Endodermal cell (in vitro differentiated cells): ENCODE measurements at regions not wholly inside any gene's neighbourhood (a gene's known extent, or its start where the extent isn't known, plus 50 kb on each side); places are given as distances from the start of the nearest gene placed in this dataset.

Experiments
- DNase-seq: peaks from one replicate; pipeline ENCODE4 v3.0.0-alpha.2; 2017
- H3K27ac ChIP-seq: 2 replicates; pipeline ENCODE4 v1.5.1; 2013; ENCODE audit warnings: mild to moderate bottlenecking, low read depth, low read length, moderate library complexity
- H3K27me3 ChIP-seq: 2 replicates; pipeline ENCODE4 v1.6.1; 2013; ENCODE audit warnings: mild to moderate bottlenecking, low read length, moderate library complexity; ENCODE audit not compliant: insufficient read depth, control insufficient read depth, poor library complexity, severe bottlenecking
- H3K36me3 ChIP-seq: 2 replicates; pipeline ENCODE4 v1.7.0; 2013; ENCODE audit warnings: mild to moderate bottlenecking, low read length, moderate library complexity; ENCODE audit not compliant: control insufficient read depth, insufficient read depth
- H3K4me1 ChIP-seq: one replicate; pipeline ENCODE4 v1.7.0; 2013; ENCODE audit warnings: low read length; ENCODE audit not compliant: control insufficient read depth, insufficient read depth
- H3K4me3 ChIP-seq: 2 replicates; pipeline ENCODE4 v1.5.1; 2013; ENCODE audit warnings: mild to moderate bottlenecking, low read length, moderate library complexity
- H3K9ac ChIP-seq: 2 replicates; pipeline ENCODE4 v1.6.1; 2013; ENCODE audit warnings: mild to moderate bottlenecking, low read length, moderate library complexity; ENCODE audit not compliant: poor library complexity, severe bottlenecking; ENCODE audit errors: extremely low read depth
- H3K9me3 ChIP-seq: 2 replicates; pipeline ENCODE4 v1.6.1; 2013; ENCODE audit warnings: mild to moderate bottlenecking, low read length, moderate library complexity; ENCODE audit not compliant: control insufficient read depth
- H3K27ac Mint-ChIP-seq: 2 replicates; pipeline ENCODE4 v1.8.0; 2020; ENCODE audit warnings: mixed read lengths
- H3K27me3 Mint-ChIP-seq: 2 replicates; pipeline ENCODE4 v1.8.0; 2021; ENCODE audit warnings: mild to moderate bottlenecking, mixed read lengths; ENCODE audit not compliant: insufficient read depth
- H3K36me3 Mint-ChIP-seq: 2 replicates; pipeline ENCODE4 v1.8.0; 2020; ENCODE audit warnings: low read depth, mixed read lengths
- H3K4me1 Mint-ChIP-seq: 2 replicates; pipeline ENCODE4 v1.8.0; 2020; ENCODE audit warnings: mixed read lengths
- H3K4me3 Mint-ChIP-seq: 2 replicates; pipeline ENCODE4 v1.8.0; 2020; ENCODE audit warnings: mild to moderate bottlenecking, moderate library complexity, mixed read lengths
- H3K9me3 Mint-ChIP-seq: 2 replicates; pipeline ENCODE4 v1.8.0; 2020; ENCODE audit warnings: mild to moderate bottlenecking, mixed read lengths
- WGBS, 2 experiments: methylation state at CpG; one replicate each; pipeline versions ENCODE4 v1.1.5 to v1.1.7; 2013; ENCODE audit warnings: missing lambda C conversion rate in 2 of 2, mixed read lengths in 1 of 2; ENCODE audit not compliant: insufficient coverage in 1 of 2, insufficient read length in 1 of 2; 5-methylcytosine and 5-hydroxymethylcytosine counted together
- TF ChIP-seq, protein P1 (sequence below): fragments of 200-600 bp; sonication (generic); conservative IDR thresholded peaks from 2 replicates; pipeline ENCODE4 v1.5.0; 2021; ENCODE audit warnings: antibody characterized with exemption, mild to moderate bottlenecking

DNA sequence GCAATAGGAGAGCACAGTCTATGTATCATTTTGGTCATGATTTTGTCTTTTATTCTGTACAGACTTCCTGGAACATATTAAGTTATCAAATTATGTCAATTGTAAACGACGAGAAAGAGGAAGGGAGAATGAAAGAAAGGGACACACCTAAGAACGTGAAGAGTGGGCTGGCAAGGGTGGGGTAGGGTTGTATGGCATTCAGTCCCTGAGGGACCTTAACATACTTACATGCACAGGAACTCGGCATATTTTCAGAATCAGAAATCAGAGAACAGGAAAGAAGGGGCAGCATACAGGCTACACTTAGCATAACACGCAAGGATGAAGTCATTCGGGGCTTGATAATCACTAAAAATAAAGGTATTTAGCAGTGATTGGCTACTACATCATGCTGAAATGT lies 1375.0 kb upstream of the ADGRL3 start:
- no peaks in the 10 kb centered on the region for H3K9me3 ChIP-seq
- WGBS, 2 experiments, result 93% methylated on average over 2 to 6 of the region's 6 CpGs
- H3K4me1 Mint-ChIP-seq, result no peaks in the 10 kb centered on the region
- DNase-seq, result no peak
- H3K9ac ChIP-seq, result no peak overlapping the region
- H3K36me3 ChIP-seq, result no peaks in the 10 kb centered on the region
- no peaks in the 10 kb centered on the region for H3K4me1 ChIP-seq
- H3K27me3 Mint-ChIP-seq, result no peaks in the 10 kb centered on the region
- no peaks in the 10 kb centered on the region for H3K27me3 ChIP-seq
- no peaks in the 10 kb centered on the region for H3K9me3 Mint-ChIP-seq
- H3K4me3 Mint-ChIP-seq, result no peak overlapping the region
- H3K36me3 Mint-ChIP-seq, result no peaks in the 10 kb centered on the region
- TF ChIP-seq, protein P1, sequence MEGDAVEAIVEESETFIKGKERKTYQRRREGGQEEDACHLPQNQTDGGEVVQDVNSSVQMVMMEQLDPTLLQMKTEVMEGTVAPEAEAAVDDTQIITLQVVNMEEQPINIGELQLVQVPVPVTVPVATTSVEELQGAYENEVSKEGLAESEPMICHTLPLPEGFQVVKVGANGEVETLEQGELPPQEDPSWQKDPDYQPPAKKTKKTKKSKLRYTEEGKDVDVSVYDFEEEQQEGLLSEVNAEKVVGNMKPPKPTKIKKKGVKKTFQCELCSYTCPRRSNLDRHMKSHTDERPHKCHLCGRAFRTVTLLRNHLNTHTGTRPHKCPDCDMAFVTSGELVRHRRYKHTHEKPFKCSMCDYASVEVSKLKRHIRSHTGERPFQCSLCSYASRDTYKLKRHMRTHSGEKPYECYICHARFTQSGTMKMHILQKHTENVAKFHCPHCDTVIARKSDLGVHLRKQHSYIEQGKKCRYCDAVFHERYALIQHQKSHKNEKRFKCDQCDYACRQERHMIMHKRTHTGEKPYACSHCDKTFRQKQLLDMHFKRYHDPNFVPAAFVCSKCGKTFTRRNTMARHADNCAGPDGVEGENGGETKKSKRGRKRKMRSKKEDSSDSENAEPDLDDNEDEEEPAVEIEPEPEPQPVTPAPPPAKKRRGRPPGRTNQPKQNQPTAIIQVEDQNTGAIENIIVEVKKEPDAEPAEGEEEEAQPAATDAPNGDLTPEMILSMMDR, result no peak
- H3K27ac Mint-ChIP-seq, result no peak overlapping the region
- H3K4me3 ChIP-seq, result no peak overlapping the region
- no peak overlapping the region for H3K27ac ChIP-seq

- H3K9ac ChIP-seq, result no peak overlapping the region
- no peak for DNase-seq
- H3K36me3 ChIP-seq, result no peaks in the 10 kb centered on the region
- no peaks in the 10 kb centered on the region for H3K4me1 Mint-ChIP-seq
- no peak overlapping the region for H3K27ac ChIP-seq
- no peaks in the 10 kb centered on the region for H3K36me3 Mint-ChIP-seq
- WGBS, 2 experiments, result 92 to 95% methylated on average over 2 of the region's 2 CpGs
- no peaks in the 10 kb centered on the region for H3K4me1 ChIP-seq
- H3K27ac Mint-ChIP-seq, result no peak overlapping the region
- no peak overlapping the region for H3K4me3 Mint-ChIP-seq
- no peaks in the 10 kb centered on the region for H3K27me3 Mint-ChIP-seq
- no peak overlapping the region for H3K4me3 ChIP-seq
- TF ChIP-seq, protein P1, result no peak
- H3K9me3 ChIP-seq, result no peaks in the 10 kb centered on the region
- H3K9me3 Mint-ChIP-seq, result no peaks in the 10 kb centered on the region
- no peaks in the 10 kb centered on the region for H3K27me3 ChIP-seq
Observed at GRCh38 chr4:59831746-59832145, 1368.4 kb upstream of the ADGRL3 start.

DNA sequence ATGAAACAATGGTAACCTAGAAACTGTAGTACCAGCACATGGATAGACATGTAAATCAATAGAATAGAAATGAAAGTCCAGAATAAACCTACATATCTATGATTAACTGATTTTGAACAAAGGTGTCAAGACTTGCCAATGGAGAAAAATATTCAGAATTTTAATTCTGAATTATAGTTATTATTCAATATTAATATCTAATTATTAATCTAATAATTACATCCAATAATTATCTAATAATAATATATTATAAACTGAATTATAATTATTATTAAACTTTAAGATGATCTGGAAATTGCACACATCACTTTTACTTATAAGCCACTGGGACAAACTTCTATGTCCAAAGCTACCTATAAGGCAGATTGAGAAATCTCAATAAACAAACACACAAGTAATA lies 1365.2 kb upstream of the ADGRL3 start:
- Histone ChIP-seq H3K4me1 (no peaks in the 10 kb centered on the region), H3K4me3 (no peak overlapping the region), H3K36me3 (no peaks in the 10 kb centered on the region), H3K9ac (no peak overlapping the region), H3K9me3 (no peaks in the 10 kb centered on the region), H3K27me3 (no peaks in the 10 kb centered on the region), H3K27ac (no peak overlapping the region)
- Mint-ChIP-seq H3K4me3 (no peak overlapping the region), H3K27me3 (no peaks in the 10 kb centered on the region), H3K9me3 (peaks cover 2% of the 10 kb centered on the region), H3K4me1 (no peaks in the 10 kb centered on the region), H3K36me3 (no peaks in the 10 kb centered on the region), H3K27ac (no peak overlapping the region)
- no peak for DNase-seq
- TF ChIP-seq, protein P1, result no peak
